ENCODE measurements at regions not wholly inside any gene's neighbourhood (a gene's known extent, or its start where the extent isn't known, plus 50 kb on each side); places are given as distances from the start of the nearest gene placed in this dataset.

DNA sequence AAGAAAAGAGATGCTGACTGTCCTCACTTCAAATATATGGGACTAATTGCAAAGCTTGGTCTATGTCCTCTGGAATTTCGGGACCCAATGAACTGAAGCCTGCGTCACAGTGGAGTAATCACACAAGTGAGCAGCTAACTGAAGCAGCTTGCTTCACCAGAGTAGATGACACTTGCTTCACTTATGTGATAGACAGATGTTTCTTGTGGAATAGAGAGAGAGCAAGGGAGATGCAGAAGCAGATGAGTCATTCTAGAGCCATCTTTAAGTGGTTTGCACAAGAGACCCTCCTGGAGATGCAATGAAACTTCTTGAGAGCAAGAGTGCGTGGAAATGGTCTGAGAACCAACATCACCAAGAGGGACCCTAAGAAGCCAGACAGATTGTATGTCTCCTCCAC lies 1537.1 kb upstream of the FLRT2 start:
- no peak overlapping the region for H3K4me3 ChIP-seq (ENCODE audit: low read length)
- H3K4me2 ChIP-seq (ENCODE audit: low read length) = no peak overlapping the region
- H3K27me3 ChIP-seq (ENCODE audit: control insufficient read depth, insufficient read depth, low read length) = no peaks in the 10 kb centered on the region
- no peaks in the 10 kb centered on the region for H3K9me3 ChIP-seq (replicated peaks; ENCODE audit: low read length)
- no peaks in the 10 kb centered on the region for H3K36me3 ChIP-seq (ENCODE audit: insufficient read depth, low read length)
- no peaks in the 10 kb centered on the region for H3K4me1 ChIP-seq (ENCODE audit: control insufficient read depth, insufficient read depth, low read length)
- no peak overlapping the region for H3K9ac ChIP-seq (ENCODE audit: low read depth, low read length)

DNA sequence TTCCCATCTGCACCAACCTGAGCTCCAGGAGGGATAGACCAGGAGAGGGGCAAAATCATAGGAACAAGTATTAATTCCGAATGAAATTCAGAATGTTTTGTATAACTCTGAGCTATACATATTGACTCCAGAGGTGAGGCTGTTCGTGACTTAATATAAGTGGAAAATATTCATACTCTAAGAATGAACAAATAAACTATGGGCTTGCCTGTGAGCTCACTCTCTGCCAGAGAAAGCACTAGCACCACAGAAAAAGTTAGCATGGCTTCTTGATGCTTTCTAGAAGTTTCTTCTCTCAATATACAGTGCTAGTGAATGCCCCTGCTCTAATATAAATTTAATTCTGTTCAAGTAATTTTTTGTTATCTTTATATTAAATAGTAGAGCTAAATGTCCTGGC lies 1536.4 kb upstream of the FLRT2 start:
- no peak overlapping the region for H3K9ac ChIP-seq (ENCODE audit: low read depth, low read length)
- H3K4me1 ChIP-seq (ENCODE audit: control insufficient read depth, insufficient read depth, low read length) = no peaks in the 10 kb centered on the region
- H3K4me3 ChIP-seq (ENCODE audit: low read length) = no peak overlapping the region
- no peaks in the 10 kb centered on the region for H3K27me3 ChIP-seq (ENCODE audit: control insufficient read depth, insufficient read depth, low read length)
- H3K4me2 ChIP-seq (ENCODE audit: low read length) = no peak overlapping the region
- no peaks in the 10 kb centered on the region for H3K36me3 ChIP-seq (ENCODE audit: insufficient read depth, low read length)
- no peaks in the 10 kb centered on the region for H3K9me3 ChIP-seq (replicated peaks; ENCODE audit: low read length)

DNA sequence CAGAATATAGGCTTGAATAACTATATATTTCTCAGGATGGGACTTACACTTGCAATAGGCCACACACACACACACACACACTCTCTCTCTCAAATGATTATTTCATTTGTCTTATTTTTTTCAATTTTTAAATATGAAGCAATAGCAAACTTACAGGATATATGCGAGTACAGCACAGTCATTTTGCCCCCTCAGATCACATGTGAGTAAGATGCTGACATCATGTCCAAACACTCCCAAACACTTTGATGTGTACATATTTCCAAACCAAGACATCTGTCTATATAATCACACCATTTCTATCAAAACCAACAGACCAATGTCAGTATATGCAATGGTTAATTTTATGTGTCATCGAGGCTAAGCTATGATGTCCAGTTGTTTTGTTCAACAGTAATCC lies 1535.9 kb upstream of the FLRT2 start:
- Histone ChIP-seq H3K36me3 (ENCODE audit: insufficient read depth, low read length) (no peaks in the 10 kb centered on the region), H3K9ac (ENCODE audit: low read depth, low read length) (no peak overlapping the region), H3K4me3 (ENCODE audit: low read length) (no peak overlapping the region), H3K27me3 (ENCODE audit: control insufficient read depth, insufficient read depth, low read length) (no peaks in the 10 kb centered on the region), H3K9me3 (replicated peaks; ENCODE audit: low read length) (no peaks in the 10 kb centered on the region), H3K4me1 (ENCODE audit: control insufficient read depth, insufficient read depth, low read length) (no peaks in the 10 kb centered on the region), H3K4me2 (ENCODE audit: low read length) (no peak overlapping the region)

GRCh38 chr14:84001023-84001422 lies 1528.9 kb upstream of the FLRT2 start:
- Histone ChIP-seq H3K4me2 (ENCODE audit: low read length) (no peak overlapping the region), H3K36me3 (ENCODE audit: insufficient read depth, low read length) (no peaks in the 10 kb centered on the region), H3K9me3 (replicated peaks; ENCODE audit: low read length) (no peaks in the 10 kb centered on the region), H3K4me1 (ENCODE audit: control insufficient read depth, insufficient read depth, low read length) (no peaks in the 10 kb centered on the region), H3K4me3 (ENCODE audit: low read length) (no peak overlapping the region), H3K9ac (ENCODE audit: low read depth, low read length) (no peak overlapping the region), H3K27me3 (ENCODE audit: control insufficient read depth, insufficient read depth, low read length) (no peaks in the 10 kb centered on the region)

GRCh38 chr14:84003346-84003745 lies 1526.6 kb upstream of the FLRT2 start:
- H3K9me3 ChIP-seq (replicated peaks; ENCODE audit: low read length) = no peaks in the 10 kb centered on the region
- no peaks in the 10 kb centered on the region for H3K27me3 ChIP-seq (ENCODE audit: control insufficient read depth, insufficient read depth, low read length)
- H3K4me1 ChIP-seq (ENCODE audit: control insufficient read depth, insufficient read depth, low read length) = no peaks in the 10 kb centered on the region
- H3K36me3 ChIP-seq (ENCODE audit: insufficient read depth, low read length) = no peaks in the 10 kb centered on the region
- no peak overlapping the region for H3K9ac ChIP-seq (ENCODE audit: low read depth, low read length)
- H3K4me3 ChIP-seq (ENCODE audit: low read length) = no peak overlapping the region
- H3K4me2 ChIP-seq (ENCODE audit: low read length) = no peak overlapping the region

GRCh38 chr14:84006643-84007155 lies 1523.2 kb upstream of the FLRT2 start:
- H3K9ac ChIP-seq (ENCODE audit: low read depth, low read length) = no peak overlapping the region
- no peaks in the 10 kb centered on the region for H3K27me3 ChIP-seq (ENCODE audit: control insufficient read depth, insufficient read depth, low read length)
- no peak overlapping the region for H3K4me3 ChIP-seq (ENCODE audit: low read length)
- no peak overlapping the region for H3K4me2 ChIP-seq (ENCODE audit: low read length)
- H3K36me3 ChIP-seq (ENCODE audit: insufficient read depth, low read length) = no peaks in the 10 kb centered on the region
- H3K4me1 ChIP-seq (ENCODE audit: control insufficient read depth, insufficient read depth, low read length) = no peaks in the 10 kb centered on the region
- no peaks in the 10 kb centered on the region for H3K9me3 ChIP-seq (replicated peaks; ENCODE audit: low read length)

GRCh38 chr14:84013424-84013823 lies 1516.5 kb upstream of the FLRT2 start:
- H3K4me1 ChIP-seq (ENCODE audit: control insufficient read depth, insufficient read depth, low read length) = no peaks in the 10 kb centered on the region
- H3K27me3 ChIP-seq (ENCODE audit: control insufficient read depth, insufficient read depth, low read length) = no peaks in the 10 kb centered on the region
- H3K9ac ChIP-seq (ENCODE audit: low read depth, low read length) = no peak overlapping the region
- no peaks in the 10 kb centered on the region for H3K36me3 ChIP-seq (ENCODE audit: insufficient read depth, low read length)
- no peak overlapping the region for H3K4me3 ChIP-seq (ENCODE audit: low read length)
- H3K9me3 ChIP-seq (replicated peaks; ENCODE audit: low read length) = no peaks in the 10 kb centered on the region
- no peak overlapping the region for H3K4me2 ChIP-seq (ENCODE audit: low read length)

DNA sequence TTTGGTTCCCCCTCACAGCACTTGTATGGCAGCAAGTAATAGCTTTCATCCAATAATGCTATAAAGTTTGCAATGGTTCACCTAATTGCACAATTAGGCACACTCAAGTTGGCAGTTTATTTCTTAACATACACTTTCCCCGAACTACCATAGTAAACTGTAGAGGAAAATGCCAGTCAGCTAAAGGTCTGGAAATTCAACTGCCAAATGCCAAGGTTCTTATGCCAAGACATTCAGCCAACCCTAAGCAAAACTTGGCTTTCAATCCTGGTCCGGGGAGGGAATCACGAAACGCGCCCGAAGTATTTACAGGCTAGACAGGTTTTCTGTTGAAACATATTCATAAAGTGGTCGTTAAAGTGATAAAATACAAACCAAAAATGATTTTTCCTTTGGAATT lies 1512.4 kb upstream of the FLRT2 start:
- Histone ChIP-seq H3K9me3 (replicated peaks; ENCODE audit: low read length) (no peaks in the 10 kb centered on the region), H3K4me2 (ENCODE audit: low read length) (no peak overlapping the region), H3K36me3 (ENCODE audit: insufficient read depth, low read length) (no peaks in the 10 kb centered on the region), H3K4me1 (ENCODE audit: control insufficient read depth, insufficient read depth, low read length) (no peaks in the 10 kb centered on the region), H3K27me3 (ENCODE audit: control insufficient read depth, insufficient read depth, low read length) (no peaks in the 10 kb centered on the region), H3K9ac (ENCODE audit: low read depth, low read length) (no peak overlapping the region), H3K4me3 (ENCODE audit: low read length) (no peak overlapping the region)

DNA sequence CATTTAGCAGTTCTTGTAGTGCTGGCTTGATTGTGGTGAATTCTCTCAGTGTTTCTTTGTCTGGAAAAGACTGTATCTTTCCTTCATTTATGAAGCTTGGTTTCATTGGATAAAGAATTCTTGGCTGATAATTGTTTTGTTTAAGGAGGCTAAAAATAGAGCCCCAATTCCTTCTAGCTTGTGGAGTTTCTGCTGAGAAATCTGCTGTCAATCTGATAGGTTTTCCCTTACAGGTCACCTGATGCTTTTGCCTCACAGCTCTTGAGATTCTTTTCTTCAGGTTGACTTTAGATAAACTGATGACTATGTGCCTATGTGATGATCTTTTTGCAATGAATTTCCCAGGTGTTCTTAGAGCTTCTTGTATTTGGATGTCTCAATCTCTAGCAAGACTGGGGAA lies 1508.5 kb upstream of the FLRT2 start:
- Histone ChIP-seq H3K4me3 (ENCODE audit: low read length) (no peak overlapping the region), H3K4me1 (ENCODE audit: control insufficient read depth, insufficient read depth, low read length) (no peaks in the 10 kb centered on the region)

GRCh38 chr14:84024231-84024820 lies 1505.6 kb upstream of the FLRT2 start:
- no peaks in the 10 kb centered on the region for H3K27me3 ChIP-seq (ENCODE audit: control insufficient read depth, insufficient read depth, low read length)
- H3K4me1 ChIP-seq (ENCODE audit: control insufficient read depth, insufficient read depth, low read length) = no peaks in the 10 kb centered on the region
- H3K36me3 ChIP-seq (ENCODE audit: insufficient read depth, low read length) = no peaks in the 10 kb centered on the region
- no peak overlapping the region for H3K4me2 ChIP-seq (ENCODE audit: low read length)
- H3K9me3 ChIP-seq (replicated peaks; ENCODE audit: low read length) = no peaks in the 10 kb centered on the region
- H3K9ac ChIP-seq (ENCODE audit: low read depth, low read length) = no peak overlapping the region
- H3K4me3 ChIP-seq (ENCODE audit: low read length) = no peak overlapping the region

More for the DNA sequence above, 1508.5 kb upstream of the FLRT2 start:
- H3K36me3 ChIP-seq (ENCODE audit: insufficient read depth, low read length) = no peaks in the 10 kb centered on the region
- no peak overlapping the region for H3K9ac ChIP-seq (ENCODE audit: low read depth, low read length)
- no peaks in the 10 kb centered on the region for H3K9me3 ChIP-seq (replicated peaks; ENCODE audit: low read length)
- H3K4me2 ChIP-seq (ENCODE audit: low read length) = no peak overlapping the region
- H3K27me3 ChIP-seq (ENCODE audit: control insufficient read depth, insufficient read depth, low read length) = no peaks in the 10 kb centered on the region

DNA sequence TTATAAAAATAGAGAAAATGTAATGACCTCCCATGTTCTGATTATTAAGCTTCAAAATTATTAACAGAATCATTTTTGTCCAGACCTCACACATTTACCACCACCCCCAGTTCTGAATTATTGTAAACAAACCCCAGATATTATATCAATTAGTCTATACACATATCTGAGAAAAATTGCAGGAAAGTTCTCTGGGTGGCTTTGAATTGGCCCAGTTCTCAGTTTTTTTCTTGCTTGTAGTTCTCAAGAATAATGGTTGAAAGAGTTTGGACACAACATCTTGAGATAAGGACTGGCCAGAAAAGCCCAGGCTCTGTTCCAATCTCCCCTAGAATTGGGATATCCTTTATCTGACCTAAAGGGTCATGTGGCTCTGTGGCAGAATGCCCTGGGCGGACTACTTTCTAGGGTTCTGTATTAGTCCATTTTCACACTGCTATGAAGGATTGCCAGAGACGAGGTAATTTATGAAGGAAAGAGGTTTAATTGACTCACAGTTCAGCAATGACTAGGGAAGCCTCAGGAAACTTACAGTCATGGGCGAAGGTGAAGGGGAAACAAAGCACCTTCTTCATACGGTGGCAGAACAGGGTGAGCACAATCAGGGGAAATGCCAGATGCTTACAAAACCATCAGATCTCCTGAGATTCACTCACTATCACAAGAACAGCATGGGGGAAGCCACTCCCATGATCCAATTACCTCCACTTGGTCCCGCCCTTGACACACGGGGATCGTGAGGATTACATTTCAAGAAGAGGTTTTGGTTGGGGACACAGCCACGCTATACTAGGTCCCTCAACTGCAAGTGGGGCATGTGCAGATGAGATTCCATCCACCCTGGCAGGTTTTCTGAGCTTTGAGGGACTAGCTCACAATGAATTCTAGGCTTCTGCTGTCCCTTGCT lies 1504.6 kb upstream of the FLRT2 start:
- H3K4me3 ChIP-seq (ENCODE audit: low read length) = no peak overlapping the region
- H3K27me3 ChIP-seq (ENCODE audit: control insufficient read depth, insufficient read depth, low read length) = no peaks in the 10 kb centered on the region
- H3K36me3 ChIP-seq (ENCODE audit: insufficient read depth, low read length) = no peaks in the 10 kb centered on the region
- H3K4me1 ChIP-seq (ENCODE audit: control insufficient read depth, insufficient read depth, low read length) = no peaks in the 10 kb centered on the region
- no peak overlapping the region for H3K4me2 ChIP-seq (ENCODE audit: low read length)
- H3K9ac ChIP-seq (ENCODE audit: low read depth, low read length) = no peak overlapping the region
- H3K9me3 ChIP-seq (replicated peaks; ENCODE audit: low read length) = no peaks in the 10 kb centered on the region

- Histone ChIP-seq H3K9me3 (replicated peaks; ENCODE audit: low read length) (no peaks in the 10 kb centered on the region), H3K36me3 (ENCODE audit: insufficient read depth, low read length) (no peaks in the 10 kb centered on the region), H3K4me1 (ENCODE audit: control insufficient read depth, insufficient read depth, low read length) (no peaks in the 10 kb centered on the region), H3K4me3 (ENCODE audit: low read length) (no peak overlapping the region), H3K4me2 (ENCODE audit: low read length) (no peak overlapping the region), H3K9ac (ENCODE audit: low read depth, low read length) (no peak overlapping the region), H3K27me3 (ENCODE audit: control insufficient read depth, insufficient read depth, low read length) (no peaks in the 10 kb centered on the region)
Observed at GRCh38 chr14:84027351-84027750, 1502.6 kb upstream of the FLRT2 start.
